DND-41 (cell line): ENCODE measurements at regions not wholly inside any gene's neighbourhood (a gene's known extent, or its start where the extent isn't known, plus 50 kb on each side); places are given as distances from the start of the nearest gene placed in this dataset.

Source experiments
- CTCF ChIP-seq: IDR thresholded peaks from 2 replicates; pipeline ENCODE4 v1.5.1; 2012; ENCODE audit warnings: borderline replicate concordance, low read length, moderate library complexity, mild to moderate bottlenecking; ENCODE audit not compliant: poor library complexity, severe bottlenecking; ENCODE audit errors: extremely low read depth
- EZH2 ChIP-seq: IDR thresholded peaks from 3 replicates; pipeline ENCODE4 v1.6.1; 2012; ENCODE audit warnings: borderline replicate concordance, low read depth, mild to moderate bottlenecking, moderate library complexity, low read length, inconsistent platforms; ENCODE audit not compliant: severe bottlenecking

- no peak for TF ChIP-seq EZH2
- no peak for TF ChIP-seq CTCF
These were observed 356.2 kb upstream of the SMIM21 start for GRCh38 chr18:75783566-75784281.
